ENCODE measurements at regions not wholly inside any gene's neighbourhood (a gene's known extent, or its start where the extent isn't known, plus 50 kb on each side); places are given as distances from the start of the nearest gene placed in this dataset.

DNA sequence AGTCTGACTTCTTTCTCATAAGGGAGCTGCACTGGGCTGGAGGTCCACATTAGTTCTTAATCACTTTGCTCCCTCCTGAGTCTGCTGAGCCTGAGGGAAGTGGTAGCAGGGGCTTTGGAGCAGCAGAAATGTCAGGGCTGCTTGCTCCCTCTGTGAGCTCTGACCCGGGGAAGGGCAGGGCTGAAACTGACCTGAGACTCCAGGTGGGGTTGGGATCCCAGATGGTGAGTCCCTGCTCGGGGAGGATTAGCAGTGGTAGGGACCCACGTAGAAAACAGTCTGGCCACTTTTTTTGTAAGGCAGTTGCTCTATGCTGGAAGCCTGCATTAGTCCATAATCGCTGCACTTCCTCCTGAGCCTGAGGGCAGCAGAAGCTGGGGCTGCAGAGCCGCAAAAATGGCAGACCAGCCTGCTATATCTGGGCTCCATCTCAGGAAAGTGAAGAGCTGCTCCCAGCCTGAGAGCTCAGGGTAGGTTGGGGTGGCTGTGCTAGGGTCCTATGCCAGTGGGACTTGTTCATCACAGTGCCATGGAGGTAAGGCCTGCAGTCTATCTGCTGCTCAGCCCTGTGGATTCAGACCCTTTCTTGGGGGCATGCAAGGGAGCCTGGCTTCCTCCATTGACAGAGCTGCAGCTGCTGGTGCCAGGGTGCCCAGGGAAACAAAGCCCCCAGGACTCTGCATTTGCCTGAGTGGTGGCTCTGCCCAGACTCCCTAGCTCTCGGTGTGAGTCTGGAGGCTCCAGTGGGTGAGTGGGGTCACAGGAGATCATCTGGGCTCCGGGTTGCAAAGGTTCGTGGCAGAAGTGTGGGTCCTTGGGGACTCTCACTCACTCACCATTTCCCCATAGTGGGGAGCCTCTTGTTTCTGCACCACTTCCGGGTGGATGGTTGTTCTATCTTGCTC is 854.3 kb downstream of the LUZP2 start:
- no peak for TF ChIP-seq EZH2phosphoT487 (IDR thresholded peaks at IDR 0.05; ENCODE audit: low read depth)
- TF ChIP-seq, protein P1, sequence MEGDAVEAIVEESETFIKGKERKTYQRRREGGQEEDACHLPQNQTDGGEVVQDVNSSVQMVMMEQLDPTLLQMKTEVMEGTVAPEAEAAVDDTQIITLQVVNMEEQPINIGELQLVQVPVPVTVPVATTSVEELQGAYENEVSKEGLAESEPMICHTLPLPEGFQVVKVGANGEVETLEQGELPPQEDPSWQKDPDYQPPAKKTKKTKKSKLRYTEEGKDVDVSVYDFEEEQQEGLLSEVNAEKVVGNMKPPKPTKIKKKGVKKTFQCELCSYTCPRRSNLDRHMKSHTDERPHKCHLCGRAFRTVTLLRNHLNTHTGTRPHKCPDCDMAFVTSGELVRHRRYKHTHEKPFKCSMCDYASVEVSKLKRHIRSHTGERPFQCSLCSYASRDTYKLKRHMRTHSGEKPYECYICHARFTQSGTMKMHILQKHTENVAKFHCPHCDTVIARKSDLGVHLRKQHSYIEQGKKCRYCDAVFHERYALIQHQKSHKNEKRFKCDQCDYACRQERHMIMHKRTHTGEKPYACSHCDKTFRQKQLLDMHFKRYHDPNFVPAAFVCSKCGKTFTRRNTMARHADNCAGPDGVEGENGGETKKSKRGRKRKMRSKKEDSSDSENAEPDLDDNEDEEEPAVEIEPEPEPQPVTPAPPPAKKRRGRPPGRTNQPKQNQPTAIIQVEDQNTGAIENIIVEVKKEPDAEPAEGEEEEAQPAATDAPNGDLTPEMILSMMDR (IDR thresholded peaks at IDR 0.05; ENCODE audit: low read depth, low read length): no peak
